Eye (tissue), 1 donor: ENCODE measurements at regions not wholly inside any gene's neighbourhood (a gene's known extent, or its start where the extent isn't known, plus 50 kb on each side); places are given as distances from the start of the nearest gene placed in this dataset.

Experiments
- DNase-seq: peaks from one replicate; pipeline ENCODE4 v3.0.0-alpha.2; 2015

DNA sequence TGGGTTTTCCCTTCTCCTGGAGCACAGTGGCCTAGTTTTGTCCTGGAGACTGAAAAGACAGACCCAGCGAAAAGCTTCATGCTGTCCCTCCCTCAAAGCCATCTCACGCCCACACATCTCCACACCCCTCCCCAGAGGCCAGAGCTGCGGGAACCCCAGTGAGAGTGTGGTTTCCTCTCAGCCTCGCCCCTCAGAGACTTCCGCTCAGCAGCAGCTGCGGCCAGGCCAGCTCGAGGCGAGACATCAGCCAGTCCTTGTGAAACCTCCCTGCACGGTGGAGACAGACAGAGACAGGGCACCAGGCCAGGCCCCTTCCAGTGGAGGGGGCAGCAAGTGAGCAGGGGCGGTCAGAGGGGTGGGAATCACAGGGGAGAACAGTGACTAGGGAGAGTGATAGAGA, 77.0 kb upstream of the TNRC6C start:
- DNase-seq = peak; percentile 77

- DNase-seq = no peak
Observed at GRCh38 chr17:77882040-77882439, 76.5 kb upstream of the TNRC6C start.

DNA sequence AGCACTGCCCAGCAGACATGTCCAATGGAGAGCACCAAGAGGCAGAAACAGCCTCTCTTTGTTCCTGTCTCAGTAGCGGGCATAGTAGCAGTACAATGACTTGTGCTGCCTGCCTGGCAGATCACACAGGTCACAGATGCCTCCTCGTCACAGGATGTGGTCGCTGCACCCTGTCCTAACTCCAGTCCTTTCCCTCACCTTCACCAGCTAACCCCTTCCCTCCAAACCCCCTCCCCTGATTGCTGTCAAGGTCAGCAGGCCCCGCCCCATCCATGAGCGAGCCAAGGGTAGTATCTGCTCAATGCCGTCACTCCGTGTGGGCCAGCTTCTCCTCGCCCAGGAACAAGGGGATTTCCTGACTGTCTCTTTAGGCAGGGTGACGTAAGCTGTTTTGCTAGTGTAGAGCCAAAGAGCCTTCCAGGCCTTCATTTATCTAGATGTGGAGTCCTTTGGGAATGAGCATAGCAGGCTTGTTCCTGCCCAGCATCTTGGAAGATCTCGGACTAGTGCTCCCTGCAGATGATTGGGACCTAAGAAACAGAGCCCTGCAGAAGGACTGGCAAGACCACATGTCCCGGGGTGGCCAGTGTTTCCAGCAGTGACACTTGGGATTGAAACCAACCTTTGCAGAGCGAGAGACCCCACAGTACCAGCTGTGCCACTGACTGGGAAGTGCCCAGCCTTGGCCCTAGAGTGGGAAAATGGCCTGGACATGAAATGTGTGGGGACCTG, 75.9 kb upstream of the TNRC6C start:
- DNase-seq = peak; percentile 55

GRCh38 chr17:77883213-77883650, 75.3 kb upstream of the TNRC6C start:
- no peak for DNase-seq

DNA sequence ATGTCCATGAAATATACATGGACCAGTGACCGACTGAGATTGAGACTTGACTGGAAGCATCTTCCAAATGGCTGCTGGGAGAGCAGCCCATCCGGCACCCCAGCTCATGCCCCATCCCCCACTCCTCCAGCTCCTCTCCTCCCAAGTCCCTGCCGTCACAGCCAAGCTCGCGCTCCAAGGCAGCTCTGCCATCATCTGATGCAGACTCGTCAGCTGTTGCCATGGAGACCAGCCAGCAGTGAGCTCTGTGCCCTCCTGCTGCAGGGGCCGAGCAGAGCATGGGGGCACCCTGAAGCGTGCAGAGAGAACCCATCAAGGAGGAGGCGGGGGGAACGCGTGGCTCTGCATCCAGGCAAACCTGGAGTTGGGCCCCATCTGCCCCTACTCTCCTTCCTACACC, 74.5 kb upstream of the TNRC6C start:
- peak; percentile 96 for DNase-seq

- no peak for DNase-seq
Observed at GRCh38 chr17:77884967-77885641, 73.4 kb upstream of the TNRC6C start.

GRCh38 chr17:77885678-77886386, 72.7 kb upstream of the TNRC6C start:
- DNase-seq = no peak

- no peak for DNase-seq
Observed at GRCh38 chr17:77886387-77886728, 72.1 kb upstream of the TNRC6C start.

GRCh38 chr17:77887110-77887463, 71.4 kb upstream of the TNRC6C start:
- no peak for DNase-seq

DNA sequence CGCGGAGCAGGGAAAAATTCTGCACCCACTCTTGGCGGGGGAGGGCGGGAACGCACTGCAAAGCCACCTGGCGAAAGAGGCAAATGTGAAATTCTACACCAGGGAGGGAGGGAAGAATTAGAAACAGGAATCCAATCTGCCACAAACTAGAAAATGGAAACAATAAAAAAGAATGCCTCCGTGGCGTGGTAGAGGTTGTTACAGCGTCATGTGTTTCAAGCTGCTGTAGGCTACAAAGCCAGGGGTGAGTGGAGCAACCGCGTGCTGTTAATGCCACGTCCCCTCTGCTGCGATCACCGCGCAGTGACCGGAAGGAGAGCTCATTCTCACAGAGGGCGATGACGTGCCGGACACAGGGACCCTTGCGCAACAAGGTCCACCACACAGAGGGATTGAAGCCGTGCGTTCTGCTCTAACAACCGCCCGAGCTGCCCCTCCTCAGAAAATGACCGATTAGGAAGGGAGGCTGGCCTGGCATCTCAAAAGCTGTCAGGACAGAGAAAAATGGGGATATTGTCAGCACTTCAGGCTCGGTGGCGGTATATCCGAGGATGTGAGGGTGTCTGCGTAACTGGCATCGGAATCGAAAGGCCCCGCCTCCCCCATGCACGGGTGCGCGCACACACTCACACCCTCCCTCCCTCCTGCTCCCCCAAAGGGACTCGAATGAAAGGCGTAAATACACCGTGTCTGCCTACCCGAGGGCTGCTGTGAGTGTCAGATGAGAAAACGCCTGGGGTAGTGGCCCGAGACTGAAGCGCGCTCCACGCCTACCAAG, 70.8 kb upstream of the TNRC6C start:
- DNase-seq = peak; percentile 93

DNA sequence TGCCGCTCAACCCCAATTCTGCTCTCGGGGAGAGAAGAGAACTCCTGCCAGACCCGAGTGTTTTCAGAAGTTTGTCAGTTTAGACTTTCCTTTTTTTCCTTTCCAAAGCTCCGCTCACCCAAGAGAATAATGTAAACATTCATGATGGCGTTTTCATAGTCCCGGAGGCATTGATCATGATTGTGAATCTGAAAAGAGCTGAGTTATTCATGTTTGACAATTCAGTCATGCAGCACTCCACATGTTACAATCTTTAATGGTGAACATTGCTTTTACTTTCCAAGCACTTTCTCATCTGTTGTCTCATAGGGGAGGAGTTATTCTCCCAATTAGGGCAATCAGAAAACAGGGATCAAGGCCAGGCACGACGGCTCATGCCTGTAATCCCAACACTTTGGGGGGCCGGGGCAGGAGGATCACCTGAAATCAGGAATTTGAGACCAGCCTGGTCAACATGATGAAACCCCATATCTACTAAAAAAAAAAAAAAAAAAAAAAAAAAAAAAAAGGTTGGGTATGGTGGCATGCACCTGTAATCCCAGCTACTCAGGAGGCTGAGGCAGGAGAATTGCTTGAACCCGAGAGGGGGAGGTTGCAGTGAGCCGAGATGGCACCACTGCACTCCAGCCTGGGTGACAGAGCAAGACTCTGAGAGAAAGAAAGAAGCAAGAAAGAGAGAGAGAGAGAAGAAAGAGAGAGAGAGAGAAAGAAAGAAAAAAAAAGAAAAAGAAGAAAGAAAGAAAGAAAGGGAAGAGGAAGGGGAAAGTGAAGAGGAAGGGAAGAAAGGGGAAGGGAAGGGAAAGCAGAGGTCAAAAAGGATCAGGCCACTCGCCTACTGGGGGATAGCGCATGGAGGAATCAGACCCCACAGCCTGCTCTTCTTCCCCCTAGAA, 70.0 kb upstream of the TNRC6C start:
- DNase-seq = no peak

DNA sequence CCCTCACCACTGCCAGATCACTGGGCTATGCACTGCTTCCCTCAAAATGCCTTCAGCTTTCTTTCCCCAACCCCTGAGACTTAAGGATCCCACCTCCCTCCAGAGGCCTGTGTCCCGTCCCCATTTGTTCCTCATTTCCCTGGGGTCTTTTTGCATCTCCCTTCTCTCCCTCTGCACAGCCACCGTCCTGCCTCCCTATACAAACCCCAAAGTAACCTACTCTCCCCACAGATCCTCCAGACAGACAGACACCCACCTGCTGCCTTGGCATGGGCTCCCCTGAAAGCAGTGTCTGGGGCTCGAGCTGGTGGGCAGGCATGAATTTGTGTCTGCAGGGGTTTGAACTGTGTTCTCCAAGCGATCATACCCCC, 69.4 kb upstream of the TNRC6C start:
- DNase-seq = no peak

GRCh38 chr17:77889866-77890760, 68.4 kb upstream of the TNRC6C start:
- DNase-seq = no peak

- DNase-seq = no peak
Observed at GRCh38 chr17:77890771-77891170, 67.7 kb upstream of the TNRC6C start.

- no peak for DNase-seq
Observed at GRCh38 chr17:77891602-77892001, 66.9 kb upstream of the TNRC6C start.

DNA sequence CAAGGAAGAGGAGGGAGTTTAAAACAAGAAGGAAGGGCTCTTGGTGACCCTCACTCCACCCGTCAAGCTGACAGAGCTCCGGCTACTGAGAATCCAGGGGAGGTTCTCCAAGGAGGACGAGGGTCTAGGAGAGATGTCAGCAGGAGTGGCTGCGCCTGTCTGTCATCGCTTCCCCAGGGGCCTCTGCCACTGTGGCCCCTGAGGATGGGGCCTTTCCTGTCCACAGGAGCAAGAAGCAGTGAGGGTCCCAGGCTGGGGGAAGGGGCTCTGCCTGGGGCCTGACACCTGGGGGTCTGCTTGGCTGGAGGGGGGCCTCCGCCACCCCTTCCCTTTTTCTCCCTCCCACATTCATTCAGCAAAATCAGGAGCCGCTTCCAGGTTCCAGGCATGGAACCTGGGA, 66.5 kb upstream of the TNRC6C start:
- DNase-seq = no peak

DNA sequence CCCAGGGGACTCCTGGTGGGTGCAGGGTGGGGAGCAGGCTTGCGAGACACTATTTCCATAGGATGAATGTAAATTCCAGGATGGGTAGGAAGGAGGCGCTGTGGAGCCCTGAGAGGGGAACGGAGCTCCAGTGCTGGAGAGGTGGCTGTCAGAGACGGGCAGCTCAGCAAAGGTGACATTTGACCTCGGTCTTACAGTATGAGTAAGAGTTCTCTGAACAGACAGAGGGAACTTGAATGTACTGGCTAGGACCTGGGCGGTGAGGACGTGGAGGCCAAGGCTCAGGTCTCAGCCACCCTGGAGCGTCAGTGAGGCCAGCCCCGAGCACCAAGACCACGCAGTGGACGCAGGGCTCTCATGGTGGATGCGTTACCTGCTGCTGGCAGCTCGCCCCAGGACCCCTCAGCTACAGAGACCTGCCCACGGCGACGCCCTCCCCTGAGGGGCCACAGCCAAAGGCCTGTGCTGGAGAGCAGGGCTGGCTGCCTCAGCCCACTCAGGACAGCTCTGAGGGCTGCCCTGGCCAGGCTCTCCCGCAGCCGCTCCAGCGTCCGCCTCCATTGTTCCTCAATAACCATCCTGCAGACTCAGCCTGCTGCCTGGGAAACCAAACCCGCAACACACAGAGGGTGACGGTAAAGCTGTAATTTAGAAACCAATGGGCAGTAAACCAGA, 65.9 kb upstream of the TNRC6C start:
- DNase-seq = peak; percentile 68

DNA sequence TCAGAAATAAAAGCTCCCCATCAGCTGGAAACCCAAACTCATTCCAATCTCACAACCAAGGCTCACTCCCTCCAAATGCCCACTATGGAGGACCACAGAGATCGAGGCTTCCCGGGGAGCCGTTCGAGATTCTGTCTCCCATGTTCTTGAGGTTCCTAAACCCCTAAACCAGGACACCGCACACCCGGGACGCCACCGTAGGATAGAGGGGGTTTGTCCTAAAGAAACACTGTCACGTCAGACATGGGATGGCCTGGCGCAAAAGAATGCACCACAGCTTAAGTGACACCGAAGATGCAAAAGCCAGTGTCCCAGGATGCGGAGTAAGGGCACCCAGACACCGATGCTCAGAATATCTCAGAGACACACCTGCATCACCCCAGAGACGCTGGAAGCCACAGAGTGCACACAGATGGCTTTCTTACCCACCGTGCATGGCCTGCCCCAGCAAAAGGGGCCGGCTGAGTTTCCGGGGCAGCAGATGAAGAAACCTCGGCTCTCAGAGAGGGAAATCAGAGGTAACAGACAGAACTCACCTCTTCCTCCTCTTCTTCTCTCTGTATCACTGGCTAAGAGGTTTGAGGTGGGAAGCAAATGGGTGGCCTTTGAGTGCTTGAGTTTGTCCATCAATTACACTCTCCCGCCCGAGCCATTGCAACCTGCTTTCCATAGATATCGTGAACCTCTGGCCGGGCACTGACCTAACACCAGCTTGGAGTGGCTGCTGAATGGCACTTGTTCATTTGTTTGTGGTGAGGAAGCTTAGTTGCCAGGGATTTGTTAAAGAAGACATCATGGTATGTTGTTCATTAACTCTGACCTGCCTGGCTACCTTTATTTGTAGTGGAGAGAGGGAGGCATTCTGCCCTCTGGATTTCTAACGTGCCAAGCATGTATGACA, 65.1 kb upstream of the TNRC6C start:
- no peak for DNase-seq

GRCh38 chr17:77894126-77894956, 64.2 kb upstream of the TNRC6C start:
- DNase-seq = no peak
